Mesendoderm (in vitro differentiated cells): ENCODE measurements at regions not wholly inside any gene's neighbourhood (a gene's known extent, or its start where the extent isn't known, plus 50 kb on each side); places are given as distances from the start of the nearest gene placed in this dataset.

Experiments
- DNase-seq: peaks from one replicate; pipeline ENCODE4 v3.0.0; 2013
- H2AK5ac ChIP-seq: 2 replicates; pipeline ENCODE4 v1.6.1; 2013; ENCODE audit warnings: low read length, inconsistent platforms
- H2BK120ac ChIP-seq: 2 replicates; pipeline ENCODE4 v1.6.1; 2013; ENCODE audit warnings: low read depth, mild to moderate bottlenecking, low read length, moderate library complexity, mixed read lengths
- H2BK15ac ChIP-seq: replicated peaks from 2 replicates; pipeline ENCODE4 v1.6.1; 2013; ENCODE audit warnings: low read depth, mild to moderate bottlenecking, moderate library complexity
- H2BK5ac ChIP-seq: 2 replicates; pipeline ENCODE4 v1.6.1; 2013; ENCODE audit warnings: low read length, inconsistent platforms
- H3K18ac ChIP-seq: 2 replicates; pipeline ENCODE4 v1.6.1; 2013; ENCODE audit warnings: mild to moderate bottlenecking, low read length, mixed read lengths
- H3K23ac ChIP-seq: one replicate; pipeline ENCODE4 v1.6.1; 2013; ENCODE audit warnings: low read length
- H3K27ac ChIP-seq: 2 replicates; pipeline ENCODE4 v1.5.1; 2013; ENCODE audit warnings: low read depth, mild to moderate bottlenecking, inconsistent platforms, low read length, moderate library complexity
- H3K27me3 ChIP-seq: 2 replicates; pipeline ENCODE4 v1.6.1; 2013; ENCODE audit warnings: low read length, control low read depth, mild to moderate bottlenecking, inconsistent platforms; ENCODE audit not compliant: insufficient read depth, poor library complexity
- H3K36me3 ChIP-seq: 2 replicates; pipeline ENCODE4 v1.6.1; 2013; ENCODE audit warnings: low read length, inconsistent platforms; ENCODE audit not compliant: control insufficient read depth, insufficient read depth
- H3K4ac ChIP-seq: one replicate; pipeline ENCODE4 v1.6.1; 2013; ENCODE audit warnings: low read depth, mild to moderate bottlenecking, low read length, moderate library complexity
- H3K4me1 ChIP-seq: 2 replicates; pipeline ENCODE4 v1.6.1; 2013; ENCODE audit warnings: low read depth, low read length, inconsistent platforms; ENCODE audit not compliant: control insufficient read depth
- H3K4me2 ChIP-seq: 2 replicates; pipeline ENCODE4 v1.6.1; 2013; ENCODE audit warnings: low read length
- H3K4me3 ChIP-seq: 2 replicates; pipeline ENCODE4 v1.5.1; 2013; ENCODE audit warnings: mild to moderate bottlenecking, low read length
- H3K56ac ChIP-seq: one replicate; pipeline ENCODE4 v1.6.1; 2013; ENCODE audit warnings: low read length
- H3K79me1 ChIP-seq: 2 replicates; pipeline ENCODE4 v1.6.1; 2013; ENCODE audit warnings: low read length, inconsistent platforms
- H3K79me2 ChIP-seq: 2 replicates; pipeline ENCODE4 v1.6.1; 2013; ENCODE audit warnings: mild to moderate bottlenecking, low read length; ENCODE audit not compliant: control insufficient read depth, insufficient read depth
- H3K9ac ChIP-seq: 2 replicates; pipeline ENCODE4 v1.6.1; 2013; ENCODE audit warnings: low read length, inconsistent platforms
- H4K5ac ChIP-seq: one replicate; pipeline ENCODE4 v1.6.1; 2013; ENCODE audit warnings: low read length
- H4K8ac ChIP-seq: one replicate; pipeline ENCODE4 v1.6.1; 2013; ENCODE audit warnings: low read depth, mild to moderate bottlenecking, control low read depth, low read length, moderate library complexity
- WGBS: extraction: QIAGEN DNeasy Blood & Tissue Kit; methylation state at CpG from one replicate; pipeline ENCODE4 v1.1.7; 2013; ENCODE audit warnings: low lambda C conversion rate, missing lambda C conversion rate; ENCODE audit not compliant: insufficient coverage; ENCODE audit errors: extremely low coverage; 5-methylcytosine and 5-hydroxymethylcytosine counted together

- Histone ChIP-seq H3K27ac (no peak overlapping the region), H3K79me2 (no peaks in the 10 kb centered on the region), H3K23ac (no peak overlapping the region), H3K18ac (no peak overlapping the region), H2BK120ac (no peak overlapping the region), H2AK5ac (no peak overlapping the region), H2BK15ac (no peak overlapping the region), H4K8ac (no peak overlapping the region), H3K4me2 (no peak overlapping the region), H3K56ac (no peak overlapping the region), H2BK5ac (no peak overlapping the region), H3K4me1 (no peaks in the 10 kb centered on the region), H3K27me3 (no peaks in the 10 kb centered on the region), H3K4ac (no peak overlapping the region), H3K79me1 (no peaks in the 10 kb centered on the region), H3K36me3 (no peaks in the 10 kb centered on the region), H4K5ac (no peak overlapping the region), H3K9ac (no peak overlapping the region), H3K4me3 (no peak overlapping the region)
- WGBS: no CpG with 5 or more reads among the region's 5 CpGs
- DNase-seq: no peak
These were observed 290.9 kb upstream of the SP8 start for GRCh38 chr7:21077602-21078001.

DNA sequence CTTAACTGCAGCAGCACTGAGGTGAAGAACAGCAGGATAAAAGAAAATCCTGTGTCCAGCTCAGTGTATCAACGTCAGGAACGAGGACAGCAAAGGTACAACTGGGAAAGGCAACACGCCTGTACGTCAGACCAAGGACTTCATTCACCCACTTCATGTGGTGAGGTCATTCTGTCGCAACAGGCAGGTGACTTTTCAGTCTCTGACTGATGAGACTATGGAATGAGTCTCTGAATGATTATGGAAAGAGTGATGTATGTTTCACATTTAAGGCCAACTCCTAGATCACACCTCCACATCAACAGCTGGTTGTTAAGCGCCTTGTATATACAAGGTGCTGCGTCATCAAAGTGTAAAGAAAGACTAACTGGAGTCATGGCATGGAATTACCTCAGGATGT lies 297.6 kb upstream of the SP8 start:
- no peak for DNase-seq
- no peak overlapping the region for H3K27ac ChIP-seq
- H2BK120ac ChIP-seq: no peak overlapping the region
- H3K18ac ChIP-seq: no peak overlapping the region
- H2BK15ac ChIP-seq: no peak overlapping the region
- no peak overlapping the region for H3K23ac ChIP-seq
- no peak overlapping the region for H3K4ac ChIP-seq
- no peak overlapping the region for H3K4me2 ChIP-seq
- WGBS: no CpG with 5 or more reads among the region's 7 CpGs
- no peak overlapping the region for H3K9ac ChIP-seq
- H3K56ac ChIP-seq: no peak overlapping the region
- no peaks in the 10 kb centered on the region for H3K36me3 ChIP-seq
- H2BK5ac ChIP-seq: no peak overlapping the region
- H3K4me3 ChIP-seq: no peak overlapping the region
- no peak overlapping the region for H4K8ac ChIP-seq
- no peaks in the 10 kb centered on the region for H3K79me2 ChIP-seq
- no peak overlapping the region for H4K5ac ChIP-seq
- H3K4me1 ChIP-seq: no peaks in the 10 kb centered on the region
- H3K79me1 ChIP-seq: no peaks in the 10 kb centered on the region
- H3K27me3 ChIP-seq: no peaks in the 10 kb centered on the region
- H2AK5ac ChIP-seq: no peak overlapping the region

GRCh38 chr7:21086688-21087087 lies 300.0 kb upstream of the SP8 start:
- Histone ChIP-seq H3K56ac (no peak overlapping the region), H3K36me3 (no peaks in the 10 kb centered on the region), H3K79me2 (no peaks in the 10 kb centered on the region), H3K4me3 (no peak overlapping the region), H3K4me2 (no peak overlapping the region), H3K27me3 (no peaks in the 10 kb centered on the region), H3K9ac (no peak overlapping the region), H3K4ac (no peak overlapping the region), H3K79me1 (no peaks in the 10 kb centered on the region), H2BK5ac (no peak overlapping the region), H3K4me1 (no peaks in the 10 kb centered on the region), H4K8ac (no peak overlapping the region), H3K23ac (no peak overlapping the region), H2AK5ac (no peak overlapping the region), H2BK15ac (no peak overlapping the region), H3K27ac (no peak overlapping the region), H4K5ac (no peak overlapping the region), H3K18ac (no peak overlapping the region), H2BK120ac (no peak overlapping the region)
- no peak for DNase-seq

DNA sequence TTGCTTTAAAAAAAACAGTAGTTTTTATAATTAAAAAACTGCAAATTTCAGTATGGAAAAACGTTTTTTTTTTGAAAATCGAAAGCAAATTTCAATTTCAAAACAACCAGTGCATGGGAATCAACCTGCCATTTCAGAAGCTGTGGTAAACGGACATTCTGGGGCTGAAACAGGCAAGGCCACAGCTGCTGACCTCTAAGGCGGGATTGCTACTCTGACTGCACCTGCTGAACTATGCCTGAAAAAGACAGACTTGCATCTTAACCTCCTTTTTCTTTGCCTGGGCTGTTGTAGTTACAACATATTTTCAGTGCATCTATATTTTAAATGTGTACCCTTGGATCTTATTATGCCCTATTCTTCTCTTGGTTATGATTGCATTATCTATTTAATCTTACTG lies 303.0 kb upstream of the SP8 start:
- no peak for DNase-seq
- no CpG with 5 or more reads among the region's 4 CpGs for WGBS
- H3K9ac ChIP-seq: no peak overlapping the region

GRCh38 chr7:21092766-21093702 lies 306.3 kb upstream of the SP8 start:
- Histone ChIP-seq H3K18ac (no peak overlapping the region), H4K8ac (no peak overlapping the region), H2BK120ac (no peak overlapping the region), H2BK15ac (no peak overlapping the region), H2AK5ac (no peak overlapping the region), H4K5ac (no peak overlapping the region), H3K56ac (no peak overlapping the region), H3K4me1 (no peaks in the 10 kb centered on the region), H3K23ac (no peak overlapping the region), H3K79me1 (no peaks in the 10 kb centered on the region), H3K36me3 (no peaks in the 10 kb centered on the region), H3K4me2 (no peak overlapping the region), H3K4me3 (no peak overlapping the region), H3K4ac (no peak overlapping the region), H3K79me2 (no peaks in the 10 kb centered on the region), H3K9ac (no peak overlapping the region), H3K27me3 (no peaks in the 10 kb centered on the region), H3K27ac (no peak overlapping the region), H2BK5ac (no peak overlapping the region)
- no peak for DNase-seq
- no CpG with 5 or more reads among the region's 9 CpGs for WGBS

More for the DNA sequence above, 303.0 kb upstream of the SP8 start:
- no peak overlapping the region for H3K4ac ChIP-seq
- no peaks in the 10 kb centered on the region for H3K4me1 ChIP-seq
- no peak overlapping the region for H2BK5ac ChIP-seq
- H3K23ac ChIP-seq: no peak overlapping the region
- no peak overlapping the region for H3K56ac ChIP-seq
- no peak overlapping the region for H4K8ac ChIP-seq
- H3K79me1 ChIP-seq: no peaks in the 10 kb centered on the region
- no peak overlapping the region for H3K18ac ChIP-seq
- no peaks in the 10 kb centered on the region for H3K79me2 ChIP-seq
- H3K36me3 ChIP-seq: no peaks in the 10 kb centered on the region
- no peak overlapping the region for H3K4me3 ChIP-seq
- no peak overlapping the region for H4K5ac ChIP-seq
- H3K27me3 ChIP-seq: no peaks in the 10 kb centered on the region
- H3K4me2 ChIP-seq: no peak overlapping the region
- H2BK120ac ChIP-seq: no peak overlapping the region
- no peak overlapping the region for H2AK5ac ChIP-seq
- no peak overlapping the region for H2BK15ac ChIP-seq
- no peak overlapping the region for H3K27ac ChIP-seq

DNA sequence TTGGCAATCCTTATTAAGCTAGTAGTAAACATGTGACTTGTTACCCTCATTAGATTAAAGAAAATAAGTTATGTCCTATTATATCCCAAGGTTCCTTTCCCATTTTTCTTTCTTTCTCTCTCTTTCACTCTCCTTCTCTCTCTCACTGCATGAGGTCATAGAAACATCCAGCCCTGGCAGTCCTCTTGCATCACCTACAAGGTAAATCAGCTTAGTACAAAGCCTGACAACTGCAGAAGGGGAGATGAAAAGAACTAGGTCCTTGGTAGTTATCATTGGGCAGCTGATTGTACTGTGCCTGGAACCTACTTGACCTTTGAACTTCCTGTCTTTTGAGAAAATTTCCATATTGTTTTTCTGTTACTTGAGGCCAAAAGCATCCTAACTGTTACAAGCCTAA lies 307.9 kb upstream of the SP8 start:
- Histone ChIP-seq H3K79me1 (no peaks in the 10 kb centered on the region), H3K36me3 (no peaks in the 10 kb centered on the region), H3K27ac (no peak overlapping the region), H2BK5ac (no peak overlapping the region), H3K4me1 (no peaks in the 10 kb centered on the region), H2AK5ac (no peak overlapping the region), H4K5ac (no peak overlapping the region), H3K9ac (no peak overlapping the region), H2BK15ac (no peak overlapping the region), H4K8ac (no peak overlapping the region), H3K79me2 (no peaks in the 10 kb centered on the region), H3K23ac (no peak overlapping the region), H3K18ac (no peak overlapping the region), H3K27me3 (no peaks in the 10 kb centered on the region), H3K4me3 (no peak overlapping the region), H3K4me2 (no peak overlapping the region), H3K56ac (no peak overlapping the region), H2BK120ac (no peak overlapping the region), H3K4ac (no peak overlapping the region)
- DNase-seq: peak; percentile 42
